HL-60/S4 (cell line): ENCODE measurements at regions not wholly inside any gene's neighbourhood (a gene's known extent, or its start where the extent isn't known, plus 50 kb on each side); places are given as distances from the start of the nearest gene placed in this dataset.

Experiments used
- in situ Hi-C: fragments of 300-500 bp; cut with MboI; formaldehyde crosslinking; loops from 2 replicates; pipeline ENCODE4 v1.14.3; 2022; ENCODE audit warnings: low sequenced_read_pairs

DNA sequence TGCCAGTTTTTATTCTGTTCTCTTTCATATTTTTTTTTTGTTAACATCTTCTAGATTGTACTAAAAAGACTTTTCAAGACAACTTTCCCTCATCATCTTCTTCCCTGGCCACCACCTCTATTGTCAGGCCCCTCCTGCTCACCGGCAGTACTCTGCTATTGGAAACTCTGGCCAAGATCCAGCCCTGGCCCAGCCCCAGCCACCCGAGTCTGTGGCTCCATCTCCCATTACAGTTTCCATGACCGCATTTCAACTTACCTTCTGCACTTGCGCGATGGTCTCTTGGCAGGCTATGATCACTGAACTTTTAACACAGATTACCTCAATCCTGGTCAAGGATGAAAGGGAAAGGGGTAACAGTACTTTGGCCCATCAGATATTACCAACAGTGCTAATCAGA, 137.7 kb upstream of the POM121L12 start:
- in situ Hi-C loops = no loop called here

DNA sequence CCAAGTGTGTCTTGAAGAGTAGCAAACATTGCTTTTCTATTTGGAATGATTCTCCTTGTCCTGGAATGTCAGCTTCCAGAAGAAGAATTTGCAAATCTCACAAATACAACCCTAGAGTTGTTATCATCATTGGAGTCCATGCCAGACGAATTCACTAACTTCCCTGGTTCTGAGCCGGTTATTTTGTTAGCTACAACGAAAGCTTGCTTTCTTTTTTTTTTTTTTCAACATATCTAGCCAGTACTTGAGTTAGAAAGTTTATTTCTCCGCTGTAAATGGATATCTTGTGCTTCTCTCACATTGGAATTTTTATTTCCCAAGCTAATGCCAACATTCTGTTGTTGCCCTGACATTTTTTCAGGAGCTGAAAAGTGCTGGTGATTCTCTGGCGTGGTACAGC, 138.1 kb upstream of the POM121L12 start:
- in situ Hi-C loops = no loop called here

DNA sequence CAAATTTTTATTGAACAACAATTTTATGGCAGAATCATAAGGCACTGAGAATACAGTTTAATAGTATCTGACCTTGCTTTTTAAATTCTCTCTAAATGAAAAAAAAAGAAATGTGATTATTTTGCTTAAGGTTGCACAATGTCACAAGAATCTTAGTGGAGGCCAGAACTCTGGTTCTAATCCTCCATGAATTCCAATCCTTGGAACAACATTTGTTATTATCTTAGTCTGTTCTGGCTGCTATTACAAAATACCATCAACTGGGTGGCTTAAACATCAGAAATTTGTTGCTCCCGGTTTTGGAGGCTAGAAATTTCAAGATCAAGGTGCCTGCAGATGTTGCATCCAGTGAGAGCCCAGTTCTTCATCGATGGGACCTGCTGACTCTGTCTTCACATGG, 158.2 kb upstream of the POM121L12 start:
- in situ Hi-C loops = no loop called here

DNA sequence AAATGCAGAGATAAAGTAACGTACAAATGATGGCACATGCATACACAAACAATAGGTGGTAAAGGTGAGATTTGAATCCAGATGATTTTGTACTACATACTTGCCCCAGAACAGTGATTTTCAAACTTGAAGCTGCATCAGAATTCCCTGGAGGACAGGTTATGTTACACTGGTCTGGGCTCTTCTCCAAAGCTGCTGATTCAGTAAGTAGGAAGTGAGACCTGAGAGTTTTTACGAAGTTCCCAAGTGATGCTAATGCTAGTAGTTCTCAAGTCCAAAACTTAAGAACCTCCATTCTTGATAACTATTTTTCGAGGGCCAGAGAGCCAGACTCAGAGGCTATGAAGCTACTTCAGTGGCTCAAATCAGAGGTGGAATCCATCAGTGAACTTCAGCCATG, 159.0 kb upstream of the POM121L12 start:
- in situ Hi-C loops = no loop called here

DNA sequence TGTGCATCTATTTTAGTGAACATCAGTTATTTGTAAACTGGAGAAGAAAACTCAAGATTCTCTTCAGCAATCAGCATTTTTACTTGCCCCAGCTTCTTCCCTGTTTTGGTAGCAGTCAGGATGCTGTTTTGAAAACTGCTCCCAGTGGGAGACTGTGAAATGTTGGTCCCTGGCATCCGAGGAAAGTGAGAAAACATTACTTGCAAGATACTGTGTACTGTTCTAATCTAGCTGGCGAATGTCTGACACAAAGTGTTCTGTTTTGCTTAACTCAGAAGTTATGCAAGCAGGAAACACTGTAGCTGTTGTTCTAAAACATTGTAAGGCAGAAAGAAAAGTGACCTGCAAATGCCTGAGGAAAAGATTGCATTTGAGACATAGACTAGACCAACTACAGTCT, 171.8 kb upstream of the POM121L12 start:
- in situ Hi-C loops = no loop called here

DNA sequence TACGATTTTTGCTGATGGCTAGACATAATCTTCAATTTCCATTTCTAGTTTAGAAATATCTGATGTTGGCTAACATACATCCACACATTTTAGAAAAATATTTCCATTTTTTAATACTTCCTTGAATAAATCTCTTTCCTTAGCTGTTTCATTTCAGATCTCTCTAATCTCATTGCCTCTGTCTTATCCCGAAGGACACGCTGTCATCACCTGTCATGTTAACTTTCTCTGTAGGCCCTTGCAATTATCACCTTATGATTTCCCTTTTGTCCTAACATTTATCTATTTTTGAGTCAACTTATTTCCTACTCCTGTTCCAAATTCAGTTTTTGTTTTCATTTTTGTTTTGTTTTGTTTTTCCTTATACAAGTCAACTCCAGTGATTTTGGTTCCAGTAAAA, 173.1 kb upstream of the POM121L12 start:
- in situ Hi-C loops = no loop called here

DNA sequence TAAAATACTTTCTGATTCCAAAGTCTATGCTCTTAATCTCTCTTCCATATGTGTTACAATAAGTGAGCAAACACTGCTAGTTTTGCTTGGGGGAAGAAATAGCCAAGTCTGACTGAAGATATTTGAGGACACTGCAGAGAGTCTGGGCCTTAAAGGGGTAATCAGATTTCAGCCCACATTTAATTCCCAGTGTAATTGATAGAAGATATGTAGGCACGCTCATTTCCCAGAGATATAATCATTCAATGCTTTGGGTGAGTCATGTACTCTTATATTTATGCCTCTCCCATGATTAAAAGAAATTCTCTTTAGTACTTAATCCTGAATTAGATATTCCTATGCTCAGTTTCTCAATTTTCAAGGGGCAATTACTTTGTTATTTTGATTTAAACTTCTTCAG, 178.1 kb upstream of the POM121L12 start:
- in situ Hi-C loops = no loop called here

DNA sequence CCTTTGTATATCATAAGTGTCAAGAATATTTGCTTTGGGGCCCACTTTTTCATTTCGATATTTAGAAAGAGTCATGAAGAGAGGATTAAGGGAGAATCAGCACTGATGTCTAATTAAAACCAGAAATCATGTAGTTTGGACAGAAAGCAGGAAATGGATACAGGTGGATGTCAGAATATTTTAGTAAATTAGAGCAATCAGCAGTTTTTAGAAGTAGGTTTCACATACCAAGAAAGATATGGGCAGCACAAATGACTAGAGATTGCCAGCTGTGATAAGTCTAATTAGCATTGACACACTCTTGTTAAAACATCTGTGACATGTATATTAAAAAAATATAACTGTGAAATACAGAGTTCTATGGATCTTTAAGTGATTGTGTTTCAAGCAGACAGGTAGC, 180.8 kb upstream of the POM121L12 start:
- in situ Hi-C loops = no loop called here

DNA sequence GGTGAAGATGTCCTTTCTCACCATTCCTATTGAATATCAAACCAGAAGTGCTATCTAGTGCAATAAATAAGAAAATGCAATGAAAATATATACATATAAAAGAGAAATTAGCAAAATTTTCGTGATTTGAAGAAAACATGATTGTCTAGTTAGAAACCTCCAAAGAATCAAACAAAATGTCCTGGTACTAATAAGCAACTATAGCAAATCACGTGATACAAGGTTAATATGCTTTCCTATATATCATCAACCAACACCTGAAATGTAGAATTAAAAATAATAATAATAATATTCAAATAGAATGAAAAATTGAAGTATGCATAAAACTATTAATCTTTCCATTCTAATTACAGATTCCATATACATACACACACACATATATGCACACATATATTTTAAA, 183.9 kb upstream of the POM121L12 start:
- in situ Hi-C loops = no loop called here

DNA sequence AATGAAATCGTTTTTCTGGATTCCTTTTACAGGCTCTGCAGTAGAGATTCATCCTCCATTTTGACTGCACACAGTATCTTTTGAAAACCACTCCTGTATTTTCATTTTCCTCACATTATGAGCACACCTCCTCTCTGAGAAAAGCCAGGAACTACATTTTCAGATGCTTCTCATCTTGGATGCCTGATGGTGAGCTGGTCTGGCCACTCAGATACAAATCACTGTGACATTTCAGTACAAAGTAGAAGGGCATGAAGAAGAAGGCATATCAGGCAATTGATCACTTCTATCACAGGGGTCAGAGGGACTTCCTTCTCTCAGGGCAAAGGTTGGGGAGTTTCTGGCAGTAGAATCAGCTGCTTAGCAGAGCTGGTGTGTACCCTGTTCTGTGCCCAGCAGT, 192.0 kb upstream of the POM121L12 start:
- in situ Hi-C loops = no loop called here

DNA sequence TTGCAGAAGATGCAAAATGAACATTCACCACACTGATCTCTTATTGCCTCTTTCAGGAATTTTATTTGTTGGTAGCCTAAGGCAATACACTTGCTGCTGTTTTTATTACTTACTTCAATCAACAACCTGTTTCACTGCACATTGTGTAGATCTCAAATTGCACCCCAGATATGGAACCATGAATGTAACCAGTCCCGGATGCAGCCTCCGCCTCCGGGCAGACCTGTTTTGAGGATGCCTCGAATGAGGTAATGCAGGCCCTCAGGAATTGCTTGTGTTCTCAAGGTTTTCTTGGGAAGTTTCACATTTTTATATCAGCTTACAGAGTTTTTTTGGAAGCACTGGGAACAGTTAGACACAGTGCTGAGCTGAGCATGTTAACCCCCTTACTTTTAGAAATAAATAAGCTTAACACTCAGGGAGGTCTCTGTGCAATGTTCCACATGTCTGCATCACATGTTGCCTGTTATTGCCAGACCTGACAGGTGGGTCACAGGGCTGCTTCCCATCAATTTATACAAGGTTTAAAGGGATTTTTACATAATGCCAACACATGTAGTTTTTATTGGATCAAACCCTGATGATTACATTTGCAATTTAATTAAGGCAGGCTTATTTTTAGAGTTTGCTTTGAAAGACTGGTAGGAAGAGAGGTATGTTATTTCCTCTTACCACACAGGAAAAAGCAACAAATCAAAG, 193.1 kb upstream of the POM121L12 start:
- in situ Hi-C loops = no loop called here

DNA sequence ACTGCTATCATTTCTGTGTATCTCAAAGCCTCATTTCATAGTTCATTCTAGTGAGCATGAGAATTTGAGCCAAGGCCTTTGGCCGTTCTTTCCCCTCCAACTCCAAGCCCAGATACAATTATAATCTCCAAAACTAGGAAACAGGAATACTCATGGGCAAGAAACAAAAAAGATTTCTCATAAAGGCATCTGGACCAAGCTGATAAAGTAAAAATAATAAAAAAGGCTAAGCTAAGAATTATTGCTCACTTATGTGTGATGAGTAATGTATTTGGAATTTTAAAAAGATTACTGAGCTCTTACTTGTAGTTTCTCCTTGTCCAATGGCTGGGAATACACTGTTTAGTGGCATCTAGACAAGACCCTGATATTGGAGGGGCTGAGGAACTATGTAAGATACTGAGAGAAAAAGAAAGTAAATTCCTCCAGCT, 196.4 kb upstream of the POM121L12 start:
- in situ Hi-C loops = no loop called here

DNA sequence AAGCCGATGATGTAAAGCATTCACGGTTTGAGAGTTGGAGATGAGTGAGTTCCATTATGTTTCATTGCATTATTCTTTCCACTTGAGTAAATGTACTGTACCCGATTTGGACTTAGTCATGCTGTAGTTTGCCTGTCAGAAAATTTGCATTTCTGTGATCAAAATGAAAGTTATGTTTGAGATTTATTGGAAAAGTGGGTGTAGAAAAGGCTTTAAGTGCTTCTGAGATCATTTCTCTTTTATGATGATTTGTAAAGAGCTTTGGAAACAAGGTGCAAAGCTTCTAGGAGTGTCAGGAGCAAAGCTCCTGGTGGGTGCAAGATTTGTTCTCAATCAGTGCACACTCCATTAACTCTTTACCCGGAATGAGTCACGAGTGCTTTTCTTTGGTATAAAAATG, 204.1 kb upstream of the POM121L12 start:
- in situ Hi-C loops = no loop called here

DNA sequence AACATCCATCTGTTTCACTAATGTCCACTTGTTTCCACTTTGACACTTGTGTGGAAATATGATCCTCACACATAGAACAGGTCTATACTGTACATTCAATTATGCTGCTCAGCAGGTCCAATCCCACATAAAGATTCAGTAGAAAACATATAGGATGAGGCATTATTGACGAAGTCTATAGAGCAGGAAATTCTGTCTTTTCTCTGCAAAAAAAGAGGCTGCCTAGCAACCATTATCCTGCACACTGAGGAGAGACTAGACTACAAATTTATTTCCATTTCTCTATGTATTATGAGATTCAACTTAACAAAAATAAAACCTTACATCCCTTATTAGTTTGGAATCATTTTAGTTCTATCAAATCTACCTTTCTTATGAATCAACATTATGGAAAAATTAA, 204.6 kb upstream of the POM121L12 start:
- in situ Hi-C loops = no loop called here

DNA sequence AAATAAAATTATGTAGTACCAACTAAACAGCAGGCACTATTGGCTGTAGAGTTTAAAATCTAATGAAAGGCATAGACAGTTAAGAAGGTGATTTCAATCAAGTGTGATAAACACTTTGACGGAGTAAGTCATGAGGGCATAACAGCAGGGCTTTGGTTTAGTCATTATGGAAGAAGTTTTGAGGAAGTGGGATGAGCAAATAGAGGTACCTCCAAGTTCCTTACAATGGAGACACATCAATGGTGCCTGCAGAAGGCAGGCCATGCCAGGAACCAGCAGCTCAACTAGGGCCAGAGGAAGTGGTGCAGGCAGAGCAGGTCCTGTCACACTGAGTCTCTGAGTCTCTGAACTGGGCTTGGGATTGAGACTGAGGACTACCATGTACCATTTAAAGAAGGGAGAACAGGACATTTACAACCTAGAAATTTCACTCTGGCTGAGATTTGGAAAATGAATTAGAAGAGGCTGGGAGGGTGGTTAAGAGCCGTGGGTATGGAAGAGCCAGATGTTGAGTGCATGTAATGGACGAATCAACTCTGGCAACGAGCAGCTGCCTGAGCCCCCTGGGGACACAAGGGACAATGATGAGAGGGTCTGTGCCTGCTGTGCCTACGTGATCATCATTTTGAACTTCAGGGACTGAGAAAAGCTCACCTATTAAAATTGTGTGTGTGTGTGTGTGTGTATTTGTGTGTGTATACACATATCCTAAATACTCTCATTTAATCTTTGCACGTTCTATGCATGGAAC, 208.7 kb upstream of the POM121L12 start:
- in situ Hi-C loops = no loop called here

DNA sequence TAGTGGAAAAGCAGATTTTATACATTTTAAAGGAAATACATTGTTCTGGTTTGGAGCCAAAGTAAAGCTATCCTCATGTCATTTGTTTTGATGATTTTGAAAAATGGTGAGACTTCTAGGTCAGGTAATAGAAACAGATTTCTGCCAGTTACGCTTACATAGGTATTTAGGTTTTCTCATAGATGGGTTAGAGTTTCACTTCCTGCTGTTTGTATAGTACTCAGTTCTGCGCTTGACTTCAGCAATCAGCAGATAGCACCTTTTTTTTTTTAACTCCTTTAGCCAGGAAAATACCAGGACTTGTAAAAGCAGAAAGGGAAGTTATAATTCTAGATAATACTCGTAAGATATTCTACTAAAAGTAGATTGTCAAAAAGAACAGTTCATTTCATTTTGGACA, 209.8 kb upstream of the POM121L12 start:
- in situ Hi-C loops = no loop called here

DNA sequence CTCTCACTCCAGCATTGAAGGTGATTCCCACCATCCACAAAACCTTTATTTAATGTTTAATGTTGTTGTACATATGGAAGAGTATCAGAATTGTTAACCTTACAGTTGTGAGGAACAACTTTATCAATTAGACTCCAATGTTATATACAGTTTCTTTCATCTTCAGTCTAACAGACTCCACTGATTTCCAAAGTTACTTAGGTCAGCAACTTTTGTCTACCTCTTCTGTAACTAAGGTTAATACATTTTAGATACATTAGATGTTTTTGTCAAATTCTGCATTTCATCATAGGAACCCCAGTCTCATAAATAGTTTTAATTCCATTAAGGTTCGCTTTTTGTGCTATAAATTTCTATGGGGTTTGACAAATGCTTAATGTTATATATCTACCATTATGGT, 223.9 kb upstream of the POM121L12 start:
- in situ Hi-C loops = no loop called here

DNA sequence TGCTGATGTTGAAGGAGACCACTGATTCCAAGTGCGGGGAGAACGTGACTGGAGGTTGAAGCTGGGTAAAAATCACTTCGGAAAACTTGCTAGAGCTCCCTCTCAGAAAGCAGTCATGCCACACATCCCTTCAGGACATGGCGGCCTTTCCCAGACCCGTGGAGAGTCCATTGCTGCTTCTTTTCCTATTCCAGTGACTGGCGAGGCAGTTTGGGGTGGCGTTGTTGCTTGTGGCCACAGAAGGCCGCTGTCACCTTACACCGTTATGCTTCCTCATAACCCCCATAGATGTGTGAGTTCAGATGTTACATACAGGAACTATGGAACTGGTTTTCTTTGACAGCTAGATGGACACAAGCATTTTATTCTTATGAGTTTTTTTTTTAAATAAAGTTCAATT, 235.6 kb upstream of the POM121L12 start:
- in situ Hi-C loops = no loop called here

DNA sequence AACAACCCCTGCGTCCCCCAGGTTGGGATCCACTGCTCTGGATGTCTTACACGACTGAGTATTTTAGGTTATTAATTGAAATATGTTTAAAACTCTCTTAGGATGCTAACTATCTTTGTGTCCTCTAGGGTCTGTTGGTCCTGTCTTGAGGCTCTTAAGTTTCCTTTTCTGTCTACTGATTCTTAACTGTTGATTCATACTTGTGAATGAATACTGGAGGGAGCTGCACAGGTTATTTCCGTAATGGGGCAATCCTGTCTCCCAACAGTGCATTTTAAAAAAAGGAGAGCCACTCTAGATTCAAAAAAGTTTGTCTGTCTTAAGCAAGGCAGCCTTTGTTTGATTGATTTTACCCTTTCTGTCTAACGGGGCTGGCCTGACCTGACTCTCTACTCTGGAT, 237.6 kb upstream of the POM121L12 start:
- in situ Hi-C loops = no loop called here

DNA sequence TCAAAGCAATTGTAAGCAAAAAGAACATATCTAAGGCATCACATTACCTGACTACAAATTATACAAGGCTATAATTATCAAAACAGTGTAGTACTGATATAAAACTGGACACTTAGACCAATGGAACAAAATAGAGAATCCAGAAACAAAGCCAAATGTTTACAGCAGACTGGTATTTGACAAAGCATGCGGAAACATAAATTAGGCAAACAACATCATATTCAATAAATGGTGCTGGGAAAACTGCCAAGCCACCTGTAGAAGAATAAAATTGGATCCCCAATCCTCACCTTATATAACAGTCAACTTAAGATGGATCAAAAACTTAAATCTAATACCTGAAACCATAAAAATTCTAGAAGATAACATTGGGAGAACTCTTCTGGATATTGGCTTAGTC, 240.8 kb upstream of the POM121L12 start:
- in situ Hi-C loops = no loop called here

DNA sequence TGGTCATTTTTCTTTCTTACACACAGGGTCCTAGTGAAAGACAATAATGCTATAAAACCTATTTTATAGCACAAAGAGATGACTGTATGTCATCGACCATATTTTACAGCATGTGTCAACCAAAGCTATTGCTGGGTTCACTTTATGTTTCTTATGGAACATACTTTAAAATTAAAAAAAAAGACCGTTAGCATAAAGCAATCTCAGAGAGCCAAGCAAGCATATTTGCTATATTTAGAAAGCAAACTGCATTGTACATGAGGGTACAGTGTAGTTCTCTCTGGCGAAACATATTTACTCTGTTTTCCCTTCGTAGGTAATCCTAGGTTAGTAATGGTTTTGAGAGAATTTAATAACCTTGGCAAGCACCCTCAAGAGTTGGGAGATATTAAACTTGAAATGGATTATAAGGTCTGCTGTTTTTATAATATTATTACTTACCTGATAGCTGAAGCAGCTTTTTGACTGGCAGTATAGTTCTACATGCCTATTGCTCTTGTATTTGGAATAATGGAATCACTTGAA, 244.2 kb upstream of the POM121L12 start:
- in situ Hi-C loops = no loop called here

DNA sequence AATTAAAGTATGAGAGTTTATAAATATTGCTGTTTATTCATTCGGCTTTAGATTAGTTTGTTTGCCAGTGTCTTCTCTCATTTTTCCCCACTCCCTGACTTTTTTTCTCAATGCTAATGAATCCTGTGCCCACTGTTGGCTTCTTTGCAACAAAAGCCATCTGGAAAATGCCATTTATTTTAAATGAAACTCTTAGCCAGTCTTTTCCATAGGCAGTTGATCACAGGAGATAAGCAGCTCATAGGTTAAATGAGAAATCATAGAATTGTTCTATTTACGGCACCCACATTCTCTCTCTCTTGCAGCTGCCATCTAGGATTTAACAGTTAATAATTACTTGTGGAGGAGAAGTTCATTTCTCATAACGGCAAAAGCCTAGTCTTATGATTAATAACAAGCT, 249.3 kb upstream of the POM121L12 start:
- in situ Hi-C loops = no loop called here
